Karpas-422 (cell line): ENCODE measurements at regions not wholly inside any gene's neighbourhood (a gene's known extent, or its start where the extent isn't known, plus 50 kb on each side); places are given as distances from the start of the nearest gene placed in this dataset.

Source experiments
- DNase-seq: peaks from one replicate; pipeline ENCODE4 v3.0.0-alpha.2; 2015
- H2AFZ ChIP-seq: fragments of 200-600 bp; sonication (generic); 2 replicates; pipeline ENCODE4 v1.6.1; 2014; ENCODE audit warnings: antibody characterized with exemption, low read length, mixed read lengths
- H3K27ac ChIP-seq: fragments of 200-600 bp; sonication (generic); 2 replicates; pipeline ENCODE4 v1.5.1; 2014; ENCODE audit warnings: mild to moderate bottlenecking, low read length, moderate library complexity
- H3K27me3 ChIP-seq: fragments of 200-600 bp; sonication (generic); 2 replicates; pipeline ENCODE4 v1.6.1; 2014; ENCODE audit warnings: low read length, mixed read lengths
- H3K36me3 ChIP-seq: fragments of 200-600 bp; sonication (generic); 2 replicates; pipeline ENCODE4 v1.6.1; 2014; ENCODE audit warnings: low read length, mixed read lengths; ENCODE audit not compliant: insufficient read depth
- H3K4me1 ChIP-seq: fragments of 200-600 bp; sonication (generic); 2 replicates; pipeline ENCODE4 v1.6.1; 2014; ENCODE audit warnings: mild to moderate bottlenecking, low read length, mixed read lengths
- H3K4me2 ChIP-seq: fragments of 200-600 bp; sonication (generic); 2 replicates; pipeline ENCODE4 v1.6.1; 2014; ENCODE audit warnings: low read length, low read depth, mild to moderate bottlenecking; ENCODE audit not compliant: poor library complexity, severe bottlenecking
- H3K4me3 ChIP-seq: fragments of 200-600 bp; sonication (generic); 2 replicates; pipeline ENCODE4 v1.5.1; 2014; ENCODE audit warnings: mild to moderate bottlenecking, antibody characterized with exemption, low read length, mixed read lengths
- H3K79me2 ChIP-seq: fragments of 200-600 bp; sonication (generic); 2 replicates; pipeline ENCODE4 v1.6.1; 2014; ENCODE audit warnings: mild to moderate bottlenecking, low read length, mixed read lengths
- H3K9ac ChIP-seq: fragments of 200-600 bp; sonication (generic); 2 replicates; pipeline ENCODE4 v1.6.0; 2014; ENCODE audit warnings: low read length
- H3K9me2 ChIP-seq: fragments of 200-600 bp; sonication (generic), shearing (Covaris generic); replicated peaks from 2 replicates; pipeline ENCODE4 v1.6.0; 2014; ENCODE audit warnings: mild to moderate bottlenecking, low read length, moderate library complexity; ENCODE audit not compliant: insufficient read depth
- H3K9me3 ChIP-seq: fragments of 300-700, 200-600 bp; sonication (generic); 2 replicates; pipeline ENCODE4 v1.6.1; 2014; ENCODE audit warnings: low read length, mixed read lengths
- H4K20me1 ChIP-seq: fragments of 200-600 bp; sonication (generic); 2 replicates; pipeline ENCODE4 v1.6.1; 2014; ENCODE audit warnings: mild to moderate bottlenecking, antibody characterized with exemption, low read length, low read depth; ENCODE audit not compliant: insufficient read depth

GRCh38 chr11:101291279-101291678 is 161.7 kb upstream of the PGR start:
- Histone ChIP-seq H3K9me2 (no peaks in the 10 kb centered on the region), H3K4me1 (no peaks in the 10 kb centered on the region), H3K79me2 (no peaks in the 10 kb centered on the region), H3K4me2 (no peak overlapping the region), H3K4me3 (no peak overlapping the region), H3K9ac (no peak overlapping the region), H4K20me1 (no peaks in the 10 kb centered on the region), H3K27ac (no peak overlapping the region), H3K36me3 (no peaks in the 10 kb centered on the region), H3K27me3 (no peaks in the 10 kb centered on the region), H2AFZ (no peak overlapping the region), H3K9me3 (peaks cover 74% of the 10 kb centered on the region)
- no peak for DNase-seq

GRCh38 chr11:101288392-101288791 is 158.8 kb upstream of the PGR start:
- no peaks in the 10 kb centered on the region for H3K27me3 ChIP-seq
- no peaks in the 10 kb centered on the region for H3K79me2 ChIP-seq
- H2AFZ ChIP-seq: no peak overlapping the region
- no peaks in the 10 kb centered on the region for H3K4me1 ChIP-seq
- peaks cover 77% of the 10 kb centered on the region for H3K9me3 ChIP-seq
- no peak for DNase-seq
- H3K9me2 ChIP-seq: no peaks in the 10 kb centered on the region
- H3K4me3 ChIP-seq: no peak overlapping the region
- no peak overlapping the region for H3K9ac ChIP-seq
- no peak overlapping the region for H3K27ac ChIP-seq
- no peaks in the 10 kb centered on the region for H3K36me3 ChIP-seq
- H4K20me1 ChIP-seq: no peaks in the 10 kb centered on the region
- no peak overlapping the region for H3K4me2 ChIP-seq

GRCh38 chr11:101279728-101280127 is 150.1 kb upstream of the PGR start:
- Histone ChIP-seq H3K36me3 (no peaks in the 10 kb centered on the region), H2AFZ (no peak overlapping the region), H3K4me3 (no peak overlapping the region), H3K9ac (no peak overlapping the region), H3K27ac (no peak overlapping the region), H4K20me1 (no peaks in the 10 kb centered on the region), H3K9me3 (peaks cover 55% of the 10 kb centered on the region), H3K79me2 (no peaks in the 10 kb centered on the region), H3K4me1 (no peaks in the 10 kb centered on the region), H3K4me2 (no peak overlapping the region), H3K27me3 (no peaks in the 10 kb centered on the region), H3K9me2 (no peaks in the 10 kb centered on the region)
- no peak for DNase-seq

GRCh38 chr11:101278286-101278685 is 148.7 kb upstream of the PGR start:
- no peak overlapping the region for H2AFZ ChIP-seq
- no peaks in the 10 kb centered on the region for H4K20me1 ChIP-seq
- no peak overlapping the region for H3K9ac ChIP-seq
- no peaks in the 10 kb centered on the region for H3K4me1 ChIP-seq
- H3K4me3 ChIP-seq: no peak overlapping the region
- peaks cover 58% of the 10 kb centered on the region for H3K9me3 ChIP-seq
- no peak for DNase-seq
- H3K27me3 ChIP-seq: no peaks in the 10 kb centered on the region
- H3K36me3 ChIP-seq: no peaks in the 10 kb centered on the region
- H3K79me2 ChIP-seq: no peaks in the 10 kb centered on the region
- H3K4me2 ChIP-seq: no peak overlapping the region
- no peaks in the 10 kb centered on the region for H3K9me2 ChIP-seq
- no peak overlapping the region for H3K27ac ChIP-seq

GRCh38 chr11:101277036-101277435 is 147.4 kb upstream of the PGR start:
- no peaks in the 10 kb centered on the region for H4K20me1 ChIP-seq
- no peaks in the 10 kb centered on the region for H3K36me3 ChIP-seq
- H3K4me1 ChIP-seq: no peaks in the 10 kb centered on the region
- H3K4me3 ChIP-seq: no peak overlapping the region
- H2AFZ ChIP-seq: no peak overlapping the region
- H3K27ac ChIP-seq: no peak overlapping the region
- H3K4me2 ChIP-seq: no peak overlapping the region
- H3K27me3 ChIP-seq: no peaks in the 10 kb centered on the region
- no peak overlapping the region for H3K9ac ChIP-seq
- DNase-seq: no peak
- H3K9me2 ChIP-seq: no peaks in the 10 kb centered on the region
- H3K79me2 ChIP-seq: no peaks in the 10 kb centered on the region
- H3K9me3 ChIP-seq: peaks cover 62% of the 10 kb centered on the region

- Histone ChIP-seq H4K20me1 (no peaks in the 10 kb centered on the region), H3K27ac (no peak overlapping the region)
Measured at GRCh38 chr11:101269990-101270660, 140.5 kb upstream of the PGR start.

GRCh38 chr11:101269390-101269789 is 139.8 kb upstream of the PGR start:
- Histone ChIP-seq H3K9ac (no peak overlapping the region), H3K9me3 (peaks cover 66% of the 10 kb centered on the region), H3K27ac (no peak overlapping the region), H3K9me2 (no peaks in the 10 kb centered on the region), H3K36me3 (no peaks in the 10 kb centered on the region), H2AFZ (no peak overlapping the region), H4K20me1 (no peaks in the 10 kb centered on the region), H3K27me3 (no peaks in the 10 kb centered on the region), H3K4me3 (no peak overlapping the region), H3K4me1 (no peaks in the 10 kb centered on the region), H3K79me2 (no peaks in the 10 kb centered on the region), H3K4me2 (no peak overlapping the region)
- no peak for DNase-seq

More at GRCh38 chr11:101269990-101270660, 140.5 kb upstream of the PGR start:
- Histone ChIP-seq H3K36me3 (no peaks in the 10 kb centered on the region), H3K9me2 (no peaks in the 10 kb centered on the region), H3K4me3 (no peak overlapping the region), H3K9me3 (peaks cover 66% of the 10 kb centered on the region), H3K27me3 (no peaks in the 10 kb centered on the region), H3K4me2 (no peak overlapping the region), H3K4me1 (no peaks in the 10 kb centered on the region), H3K79me2 (no peaks in the 10 kb centered on the region), H3K9ac (no peak overlapping the region), H2AFZ (no peak overlapping the region)
- no peak for DNase-seq

GRCh38 chr11:101267654-101268053 is 138.0 kb upstream of the PGR start:
- Histone ChIP-seq H2AFZ (no peak overlapping the region), H3K4me3 (no peak overlapping the region), H3K36me3 (no peaks in the 10 kb centered on the region), H3K4me2 (no peak overlapping the region), H3K9me3 (peaks cover 61% of the 10 kb centered on the region), H4K20me1 (no peaks in the 10 kb centered on the region), H3K79me2 (no peaks in the 10 kb centered on the region), H3K27me3 (no peaks in the 10 kb centered on the region), H3K9me2 (no peaks in the 10 kb centered on the region), H3K4me1 (no peaks in the 10 kb centered on the region), H3K9ac (no peak overlapping the region), H3K27ac (no peak overlapping the region)
- DNase-seq: no peak
